Activated CD8-positive, alpha-beta T cell treated with anti-CD3 and anti-CD28 coated beads for 36 hours (primary cell): ENCODE measurements at regions not wholly inside any gene's neighbourhood (a gene's known extent, or its start where the extent isn't known, plus 50 kb on each side); places are given as distances from the start of the nearest gene placed in this dataset.

ENCODE experiments used
- ATAC-seq: fragments of 200-7000 bp; cut with Tn5 transposase; one replicate; pipeline ENCODE4 v1.10.0; 2021; ENCODE audit warnings: mild to moderate bottlenecking, moderate library complexity
- CTCF ChIA-PET: fragments of 350-600 bp; sonication (Branson Sonifier 250); formaldehyde crosslinking; loops from one replicate; lab custom pipeline; 2021; ENCODE audit warnings: antibody characterized with exemption; lab: Charles Lee
- POLR2A ChIA-PET: fragments of 350-600 bp; sonication (Branson Sonifier 250); formaldehyde crosslinking; loops from one replicate; lab custom pipeline; 2021; ENCODE audit warnings: antibody characterized with exemption; lab: Charles Lee
- DNase-seq: peaks from one replicate; pipeline ENCODE4 v3.0.0-alpha.2; 2020
- H3K27ac Mint-ChIP-seq: one replicate; pipeline ENCODE4 v1.8.0; 2021; ENCODE audit warnings: mild to moderate bottlenecking, mixed read lengths
- H3K27me3 Mint-ChIP-seq: one replicate; pipeline ENCODE4 v1.8.0; 2021; ENCODE audit warnings: mixed read lengths
- H3K36me3 Mint-ChIP-seq: one replicate; pipeline ENCODE4 v1.8.0; 2021; ENCODE audit warnings: low read depth, mixed read lengths
- H3K4me1 Mint-ChIP-seq: one replicate; pipeline ENCODE4 v1.8.0; 2021; ENCODE audit warnings: low read depth, mixed read lengths
- H3K4me3 Mint-ChIP-seq: one replicate; pipeline ENCODE4 v1.8.0; 2021; ENCODE audit warnings: mild to moderate bottlenecking, moderate library complexity, mixed read lengths
- H3K9me3 Mint-ChIP-seq: one replicate; pipeline ENCODE4 v1.8.0; 2021; ENCODE audit warnings: mixed read lengths
- intact Hi-C: fragments of 100-400 bp; cut with micrococcal nuclease; formaldehyde crosslinking; loops from one replicate; pipeline ENCODE4 v1.10.0; 2022
- TF ChIP-seq, protein P1 (sequence below): fragments of 200-600 bp; IDR thresholded peaks from one replicate; pipeline ENCODE4 v1.8.0; 2022; ENCODE audit warnings: antibody characterized with exemption, mild to moderate bottlenecking

DNA sequence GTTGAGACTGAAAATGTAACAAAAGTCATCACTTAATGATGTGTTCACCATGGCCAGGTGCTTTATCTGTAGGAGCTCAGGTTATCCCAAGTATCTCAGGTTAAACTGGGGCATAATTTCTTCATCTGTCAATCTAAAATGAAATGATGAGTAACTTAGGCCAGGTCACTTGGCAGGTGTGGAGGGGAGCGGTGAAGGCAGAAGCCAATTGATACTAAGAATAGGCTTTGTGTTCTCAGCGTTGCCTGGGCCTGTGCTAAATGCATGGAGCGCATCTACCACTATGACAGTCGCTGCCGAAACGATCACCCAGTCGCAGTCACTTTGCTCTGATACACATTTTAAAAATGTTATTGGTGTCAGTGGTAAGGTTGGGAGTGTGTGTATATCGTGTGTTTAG lies 91.6 kb downstream of the FGF9 start:
- H3K4me3 Mint-ChIP-seq, result no peak overlapping the region
- no peaks in the 10 kb centered on the region for H3K27me3 Mint-ChIP-seq
- TF ChIP-seq, protein P1, sequence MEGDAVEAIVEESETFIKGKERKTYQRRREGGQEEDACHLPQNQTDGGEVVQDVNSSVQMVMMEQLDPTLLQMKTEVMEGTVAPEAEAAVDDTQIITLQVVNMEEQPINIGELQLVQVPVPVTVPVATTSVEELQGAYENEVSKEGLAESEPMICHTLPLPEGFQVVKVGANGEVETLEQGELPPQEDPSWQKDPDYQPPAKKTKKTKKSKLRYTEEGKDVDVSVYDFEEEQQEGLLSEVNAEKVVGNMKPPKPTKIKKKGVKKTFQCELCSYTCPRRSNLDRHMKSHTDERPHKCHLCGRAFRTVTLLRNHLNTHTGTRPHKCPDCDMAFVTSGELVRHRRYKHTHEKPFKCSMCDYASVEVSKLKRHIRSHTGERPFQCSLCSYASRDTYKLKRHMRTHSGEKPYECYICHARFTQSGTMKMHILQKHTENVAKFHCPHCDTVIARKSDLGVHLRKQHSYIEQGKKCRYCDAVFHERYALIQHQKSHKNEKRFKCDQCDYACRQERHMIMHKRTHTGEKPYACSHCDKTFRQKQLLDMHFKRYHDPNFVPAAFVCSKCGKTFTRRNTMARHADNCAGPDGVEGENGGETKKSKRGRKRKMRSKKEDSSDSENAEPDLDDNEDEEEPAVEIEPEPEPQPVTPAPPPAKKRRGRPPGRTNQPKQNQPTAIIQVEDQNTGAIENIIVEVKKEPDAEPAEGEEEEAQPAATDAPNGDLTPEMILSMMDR, result no peak
- ATAC-seq (no peak), DNase-seq (no peak)
- no peaks in the 10 kb centered on the region for H3K9me3 Mint-ChIP-seq
- POLR2A ChIA-PET, result no interaction called here
- intact Hi-C loops, result no loop called here
- H3K27ac Mint-ChIP-seq, result no peak overlapping the region
- H3K4me1 Mint-ChIP-seq, result no peaks in the 10 kb centered on the region
- CTCF ChIA-PET, result interaction anchor here (1.5 kb wide), 1 partner anchor 125 kb away, joined by 4 read pairs; no protein-coding TSS in a partner anchor
- H3K36me3 Mint-ChIP-seq, result no peaks in the 10 kb centered on the region

DNA sequence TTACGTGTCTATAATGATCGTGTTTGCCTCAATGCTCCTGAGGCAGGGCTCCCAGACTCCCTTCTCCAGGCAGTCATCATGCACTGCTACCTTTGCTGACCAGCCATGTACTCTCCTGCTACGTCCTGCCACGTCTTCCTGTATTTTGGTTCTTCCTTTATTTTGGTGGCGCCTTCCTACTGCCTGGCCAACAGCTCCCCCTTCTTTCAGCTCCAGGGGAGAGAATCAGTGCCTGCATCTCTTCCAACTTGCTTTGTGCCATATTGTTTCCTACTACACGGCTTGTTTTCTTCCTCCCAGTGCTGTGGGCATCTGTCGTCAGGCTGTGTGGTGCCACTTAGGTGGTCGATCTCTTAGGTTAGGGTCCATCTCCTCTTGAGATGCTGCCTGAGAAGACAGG lies 96.2 kb downstream of the FGF9 start:
- Mint-ChIP-seq H3K36me3 (peaks cover 2% of the 10 kb centered on the region), H3K9me3 (peaks cover 6% of the 10 kb centered on the region), H3K4me3 (no peak overlapping the region), H3K27ac (no peak overlapping the region), H3K27me3 (peaks cover 9% of the 10 kb centered on the region), H3K4me1 (no peaks in the 10 kb centered on the region)
- intact Hi-C loops, result no loop called here
- TF ChIP-seq, protein P1, result no peak
- ChIA-PET CTCF (no interaction called here), POLR2A (no interaction called here)
- DNase-seq, result no peak
- no peak for ATAC-seq

DNA sequence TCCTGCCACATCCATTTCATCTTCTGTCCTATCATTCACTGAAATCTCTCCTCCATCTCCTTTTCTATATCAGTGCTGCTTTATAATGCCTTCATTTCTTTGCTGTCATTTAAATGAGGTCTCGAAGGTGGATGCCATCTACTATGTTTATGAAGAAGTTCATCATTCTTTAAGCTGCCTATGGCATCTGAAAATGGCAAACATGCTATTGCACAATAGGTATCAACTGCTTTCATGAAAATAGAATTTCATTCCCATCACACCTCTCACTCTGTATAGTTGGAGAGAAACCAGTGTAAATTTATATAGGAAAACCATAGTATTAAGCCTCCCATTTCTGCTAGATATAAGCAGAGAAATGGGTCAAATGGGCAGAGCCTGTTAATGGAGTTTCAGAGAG lies 100.2 kb downstream of the FGF9 start:
- intact Hi-C loops, result no loop called here
- ATAC-seq, result no peak
- Mint-ChIP-seq H3K4me1 (no peaks in the 10 kb centered on the region), H3K36me3 (peaks cover 2% of the 10 kb centered on the region), H3K27ac (no peak overlapping the region), H3K27me3 (peaks cover 14% of the 10 kb centered on the region), H3K9me3 (peaks cover 6% of the 10 kb centered on the region), H3K4me3 (no peak overlapping the region)
- no peak for DNase-seq
- POLR2A ChIA-PET, result no interaction called here
- CTCF ChIA-PET, result no interaction called here
- TF ChIP-seq, protein P1, result no peak

DNA sequence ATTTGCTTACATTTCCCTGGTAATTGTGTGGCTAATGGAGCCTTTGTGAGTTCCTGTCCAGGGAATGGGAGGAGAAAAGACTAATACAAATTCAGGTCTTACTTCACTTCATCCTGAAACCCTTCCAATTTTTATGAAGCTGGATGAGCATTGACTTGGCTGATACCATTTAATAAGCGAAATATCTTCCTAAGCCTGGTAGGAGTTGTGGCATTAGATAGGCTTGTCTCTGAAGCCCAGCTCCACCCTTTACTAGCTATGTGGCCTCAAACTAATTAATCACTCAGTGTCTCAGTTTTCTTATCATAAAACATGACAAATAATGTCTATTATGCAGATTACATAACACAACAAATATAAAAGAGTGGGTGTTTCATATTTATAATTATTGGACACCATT lies 106.3 kb downstream of the FGF9 start:
- CTCF ChIA-PET, result no interaction called here
- Mint-ChIP-seq H3K36me3 (no peaks in the 10 kb centered on the region), H3K9me3 (no peaks in the 10 kb centered on the region), H3K4me1 (no peaks in the 10 kb centered on the region), H3K27me3 (peaks cover 5% of the 10 kb centered on the region), H3K27ac (no peak overlapping the region), H3K4me3 (no peak overlapping the region)
- ATAC-seq, result no peak
- intact Hi-C loops, result no loop called here
- POLR2A ChIA-PET, result no interaction called here
- TF ChIP-seq, protein P1, result no peak
- DNase-seq, result no peak

DNA sequence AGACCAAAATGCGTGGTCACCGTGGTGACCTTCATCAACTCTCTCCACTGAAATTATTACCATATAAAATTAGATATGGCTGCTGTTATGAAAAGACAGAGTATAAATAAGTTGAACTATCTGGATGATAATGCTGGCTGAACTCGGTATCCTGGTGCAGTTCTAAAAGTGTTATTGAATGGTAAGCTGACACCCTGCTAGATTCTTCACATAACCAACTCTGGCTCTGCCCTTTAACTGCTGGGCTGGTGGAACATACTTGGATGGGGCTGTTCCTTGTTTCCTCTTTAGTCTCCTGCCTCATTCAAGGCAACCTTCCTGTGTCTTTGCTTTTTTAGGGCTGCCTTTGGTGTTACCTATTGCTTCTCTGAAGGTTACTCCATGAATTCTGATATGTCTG lies 106.9 kb downstream of the FGF9 start:
- no peaks in the 10 kb centered on the region for H3K9me3 Mint-ChIP-seq
- TF ChIP-seq, protein P1, result no peak
- CTCF ChIA-PET, result no interaction called here
- ATAC-seq, result no peak
- POLR2A ChIA-PET, result no interaction called here
- no peaks in the 10 kb centered on the region for H3K36me3 Mint-ChIP-seq
- DNase-seq, result no peak
- H3K4me3 Mint-ChIP-seq, result no peak overlapping the region
- H3K27me3 Mint-ChIP-seq, result peaks cover 5% of the 10 kb centered on the region
- intact Hi-C loops, result no loop called here
- H3K4me1 Mint-ChIP-seq, result no peaks in the 10 kb centered on the region
- H3K27ac Mint-ChIP-seq, result no peak overlapping the region
